HG03196 (cell line): ENCODE measurements at regions not wholly inside any gene's neighbourhood (a gene's known extent, or its start where the extent isn't known, plus 50 kb on each side); places are given as distances from the start of the nearest gene placed in this dataset.
"Not testable (repeated sequence)": the region's sequence is repeated elsewhere in the genome, so short reads cannot be mapped to it uniquely, and the experiment has no call there.

Source experiments
- ATAC-seq: cut with Tn5 transposase; IDR thresholded peaks from one replicate; pipeline ENCODE4 v1.9.1; 2021; ENCODE audit not compliant: unreplicated experiment

- not testable (repeated sequence) for ATAC-seq
Observed at GRCh38 chr13:50661881-50662280, 181.6 kb downstream of the DLEU7 start.

- no peak for ATAC-seq
Observed at GRCh38 chr13:50664951-50665350, 178.5 kb downstream of the DLEU7 start.

GRCh38 chr13:50668049-50668448 lies 175.4 kb downstream of the DLEU7 start:
- ATAC-seq = no peak

GRCh38 chr13:50668691-50669271 lies 174.7 kb downstream of the DLEU7 start:
- ATAC-seq = no peak

DNA sequence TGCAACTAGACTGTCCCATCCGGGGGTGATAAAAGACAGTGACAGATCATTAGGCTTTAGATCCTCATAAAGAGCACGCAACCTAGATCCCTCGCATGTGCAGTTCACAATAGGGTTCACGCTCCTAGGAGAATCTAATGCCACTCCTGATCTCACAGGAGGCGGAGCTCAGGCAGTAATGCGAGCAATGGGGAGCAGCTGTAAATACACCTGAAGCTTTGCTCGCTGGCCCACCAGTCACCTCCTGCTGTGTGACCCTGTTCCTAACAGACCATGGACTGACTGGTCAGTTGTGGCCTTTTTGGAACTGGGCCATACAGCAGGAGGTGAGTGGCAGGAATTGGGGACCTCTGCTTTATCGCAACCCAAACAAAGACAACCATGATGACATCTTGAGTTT lies 173.2 kb downstream of the DLEU7 start:
- ATAC-seq = no peak

DNA sequence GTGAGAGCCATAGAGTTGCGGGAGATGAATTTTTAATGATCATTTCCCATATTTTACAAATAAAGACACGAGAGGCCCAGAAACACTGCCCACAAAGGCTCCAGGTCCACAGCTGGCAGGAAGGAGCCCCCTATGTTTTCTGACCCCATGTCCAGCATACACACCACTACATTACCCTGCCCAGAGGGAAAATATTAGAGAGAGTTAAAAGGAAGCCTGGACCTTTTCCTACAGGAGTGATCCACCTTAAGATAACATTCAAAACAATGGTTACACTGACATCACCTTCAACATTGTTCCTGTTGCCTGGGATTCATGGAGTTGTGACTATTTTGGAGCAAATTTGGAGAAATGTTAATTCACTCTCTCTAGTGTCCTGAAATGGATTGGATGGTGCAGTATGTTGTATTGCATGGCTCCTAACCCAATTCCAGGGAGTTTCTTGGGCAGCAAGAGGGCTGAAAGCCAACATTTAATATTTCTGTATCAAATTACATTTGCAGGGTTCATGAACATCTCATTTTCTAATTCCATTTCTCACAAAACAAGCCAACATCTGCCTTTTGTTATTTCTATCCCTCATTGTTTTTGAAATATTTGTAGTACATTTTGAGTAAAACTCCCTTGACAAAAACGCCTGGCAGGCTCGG lies 172.5 kb downstream of the DLEU7 start:
- no peak for ATAC-seq

- no peak for ATAC-seq
Observed at GRCh38 chr13:50671497-50671850, 172.0 kb downstream of the DLEU7 start.

DNA sequence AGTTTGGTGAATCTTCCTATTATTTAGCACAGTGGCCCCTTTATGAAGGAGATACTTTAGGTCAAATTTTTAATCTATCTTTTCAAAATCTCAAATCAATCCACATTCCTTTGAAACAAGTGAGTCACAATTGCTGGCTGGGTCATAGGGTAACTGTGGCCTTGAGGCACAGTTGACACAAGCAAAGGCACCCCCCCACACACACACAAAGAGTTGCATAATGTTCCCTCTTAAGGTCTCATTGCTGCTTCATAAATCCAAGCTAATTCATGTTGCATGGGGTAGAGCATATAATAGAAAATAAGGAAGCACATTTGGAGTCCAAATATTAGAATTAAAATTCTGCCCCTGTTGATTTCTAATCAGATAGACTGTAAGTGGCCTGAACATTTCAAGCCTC lies 171.5 kb downstream of the DLEU7 start:
- ATAC-seq = no peak

GRCh38 chr13:50675651-50676050 lies 167.8 kb downstream of the DLEU7 start:
- ATAC-seq = no peak

DNA sequence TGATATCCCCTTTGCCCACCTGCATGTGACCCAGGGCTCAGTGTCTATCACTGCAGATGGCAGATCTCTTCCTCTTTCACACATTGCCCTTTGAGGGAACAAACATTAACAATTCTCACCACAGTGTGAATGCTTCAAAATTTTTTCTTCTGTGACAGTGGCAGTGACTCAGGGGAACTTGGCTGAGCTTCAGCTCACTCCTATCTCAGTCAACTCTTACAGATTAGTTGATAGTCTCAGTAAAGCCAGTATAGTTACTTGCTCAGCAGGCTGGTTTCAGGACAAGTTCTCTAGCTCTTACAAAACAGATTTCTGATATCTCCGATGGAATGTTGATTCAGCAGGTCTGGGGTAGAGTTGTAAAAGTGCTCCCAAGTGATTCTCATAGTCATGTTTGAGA lies 166.9 kb downstream of the DLEU7 start:
- no peak for ATAC-seq

GRCh38 chr13:50677258-50677657 lies 166.2 kb downstream of the DLEU7 start:
- ATAC-seq = no peak

DNA sequence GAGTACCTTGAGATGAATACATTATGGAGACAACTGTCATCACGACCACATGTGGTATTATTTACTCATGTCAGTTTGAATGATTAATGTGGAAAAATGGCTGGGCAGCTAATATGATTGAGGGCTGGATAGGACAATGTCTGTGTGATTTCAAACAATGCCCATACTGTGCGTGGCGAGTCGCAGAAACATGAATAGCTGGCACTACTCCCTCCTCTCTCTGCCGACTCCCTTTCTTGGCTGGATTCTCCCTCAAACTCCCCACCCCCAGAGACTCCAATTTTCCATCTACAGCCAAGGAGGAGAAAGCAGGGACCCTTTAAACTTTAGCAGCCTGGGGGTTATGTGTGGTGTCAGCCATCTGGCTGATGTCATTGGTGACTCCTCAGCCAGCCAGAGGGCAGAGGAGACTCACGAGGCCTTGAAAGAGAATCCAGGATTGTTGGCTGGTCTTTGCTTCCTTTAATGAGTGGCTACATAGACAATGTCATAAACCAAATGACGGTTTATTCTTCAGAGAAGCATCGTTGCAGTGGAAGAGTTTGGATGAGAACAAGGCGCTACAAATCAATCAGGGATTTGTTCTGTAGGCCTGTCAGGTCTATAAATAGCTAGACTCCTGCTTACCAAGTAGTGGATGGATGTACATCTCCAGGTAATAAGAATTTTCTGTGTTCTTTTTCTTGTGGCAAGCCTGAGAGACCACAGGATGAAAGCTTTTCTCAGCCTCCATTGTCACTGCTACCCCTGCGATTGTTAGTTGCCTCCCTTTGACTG lies 165.6 kb downstream of the DLEU7 start:
- no peak for ATAC-seq

DNA sequence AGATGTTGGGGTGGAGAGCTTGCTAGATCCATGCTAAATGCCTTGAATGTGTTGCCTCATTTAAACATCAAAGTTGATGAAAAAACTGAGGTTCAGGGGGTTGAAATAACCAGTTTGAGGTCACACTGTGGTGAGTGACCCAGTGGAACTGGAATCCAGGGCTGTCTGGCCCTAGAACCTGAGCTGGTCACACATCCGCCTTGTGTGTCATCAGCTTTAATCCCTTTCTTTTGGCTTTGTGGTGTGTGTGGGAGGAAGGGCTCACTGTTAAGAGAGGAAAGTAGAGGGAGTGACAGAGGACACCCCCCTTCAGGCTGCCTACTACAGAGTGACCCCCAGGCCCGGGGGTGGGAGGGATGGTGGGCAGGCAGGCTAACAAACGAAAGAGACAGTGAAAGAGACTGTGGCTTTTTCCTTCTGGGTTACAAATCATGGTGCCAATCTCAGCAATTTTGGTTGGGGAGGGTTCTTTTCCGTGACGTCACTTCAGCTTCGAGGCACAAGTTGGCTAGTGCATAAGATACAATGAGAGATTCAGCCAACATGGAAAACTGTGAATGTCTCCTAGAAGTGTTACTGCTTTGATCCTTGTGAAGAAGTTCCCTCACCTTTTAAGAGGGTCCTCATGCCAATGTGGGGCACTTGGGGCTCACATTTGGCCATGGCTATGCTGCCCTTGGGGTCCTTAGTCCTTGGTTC lies 164.9 kb downstream of the DLEU7 start:
- ATAC-seq = no peak

- ATAC-seq = no peak
Observed at GRCh38 chr13:50679321-50679720, 164.2 kb downstream of the DLEU7 start.

DNA sequence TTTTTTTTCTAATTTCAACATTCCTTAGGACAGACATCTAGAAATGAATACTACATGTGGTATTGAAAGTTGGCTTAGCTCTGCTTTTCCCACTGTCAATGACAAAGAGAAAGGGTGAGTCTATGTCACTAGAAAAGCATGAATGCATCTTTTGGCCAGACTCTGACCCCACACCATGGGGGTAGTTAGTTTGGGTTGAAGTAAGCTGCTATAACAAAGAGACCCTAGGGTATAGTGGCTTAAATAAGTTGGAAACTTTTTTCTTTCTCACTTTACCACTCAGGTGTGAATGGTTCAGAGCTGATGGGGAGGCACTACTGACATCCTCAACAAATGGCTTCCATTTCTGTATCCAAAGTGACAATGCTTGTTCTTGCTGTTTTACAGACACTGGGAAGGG lies 161.5 kb downstream of the DLEU7 start:
- ATAC-seq = no peak

DNA sequence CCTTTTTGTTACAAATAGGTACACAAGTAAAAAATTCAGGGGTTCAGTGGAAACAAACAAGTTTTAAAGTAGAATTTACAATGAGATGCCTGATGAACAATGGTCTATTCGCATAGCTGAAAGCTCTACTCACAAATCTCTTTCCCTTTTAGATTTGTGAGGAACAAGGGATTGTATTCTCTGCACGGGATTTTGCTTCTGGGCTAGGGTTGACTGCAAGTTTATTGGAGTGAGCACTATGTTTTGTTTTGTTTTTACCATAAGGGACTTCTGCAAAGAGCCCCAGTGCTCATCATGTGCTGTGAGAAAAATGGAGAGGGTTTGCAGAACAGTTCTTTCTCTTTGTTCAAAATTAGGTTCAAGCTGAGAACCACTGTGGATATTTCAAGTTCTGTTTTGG lies 160.5 kb downstream of the DLEU7 start:
- no peak for ATAC-seq

DNA sequence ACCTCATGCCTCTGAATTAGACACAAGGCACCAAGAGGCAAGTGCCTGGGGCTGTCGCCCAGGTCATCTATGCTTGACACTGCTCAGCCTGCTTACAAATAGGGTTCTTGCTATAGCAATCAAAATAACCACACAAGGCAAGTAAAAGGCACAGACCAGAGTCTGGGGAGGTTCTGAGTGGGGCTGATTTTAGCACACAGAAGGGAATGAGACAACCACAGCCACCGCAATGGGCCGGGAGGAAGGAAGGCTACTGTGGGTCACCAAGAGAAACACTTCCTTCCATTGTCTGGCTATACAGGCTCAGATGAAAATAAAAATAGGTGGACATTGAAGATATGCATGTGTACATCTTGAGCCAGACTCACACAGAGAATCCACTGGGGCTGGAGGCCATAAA lies 159.1 kb downstream of the DLEU7 start:
- ATAC-seq = no peak

DNA sequence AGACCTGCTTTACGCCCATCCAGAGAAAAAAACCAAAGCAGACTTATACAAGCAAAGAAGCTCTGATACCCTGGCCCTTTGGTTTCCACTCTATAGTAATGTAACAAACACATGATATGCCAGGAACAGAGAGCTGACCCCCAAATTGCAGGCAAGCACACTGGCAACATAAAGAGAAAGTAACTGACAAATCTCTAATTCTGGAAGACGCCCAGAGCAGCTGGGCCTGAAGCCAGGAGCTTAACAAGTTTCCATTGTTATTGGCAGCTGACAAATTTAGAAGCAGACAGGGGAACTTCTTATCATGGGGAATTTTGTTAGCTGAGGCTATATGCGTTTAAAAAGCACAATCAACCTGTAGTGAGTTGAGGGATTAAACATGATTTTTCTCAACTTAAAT lies 158.0 kb downstream of the DLEU7 start:
- ATAC-seq = no peak

DNA sequence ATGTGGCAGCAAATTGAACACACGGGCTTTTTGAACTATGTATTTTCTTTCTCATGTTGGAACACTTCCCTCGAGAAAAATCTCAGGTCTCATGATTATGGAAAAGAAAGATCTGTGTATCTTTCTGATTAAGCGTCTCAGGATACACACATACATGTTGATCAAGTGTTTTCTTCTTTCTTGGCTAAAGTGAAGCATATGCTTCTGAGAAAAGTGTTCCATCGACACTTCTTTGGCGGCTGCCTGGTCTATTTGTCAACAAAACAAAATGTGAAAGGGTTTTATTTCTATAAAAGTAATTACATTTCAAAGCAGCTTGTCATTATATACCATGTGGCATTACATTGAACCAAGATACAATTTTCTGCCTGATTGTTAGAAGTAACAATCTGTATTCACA lies 157.5 kb downstream of the DLEU7 start:
- no peak for ATAC-seq

GRCh38 chr13:50686551-50686950 lies 156.9 kb downstream of the DLEU7 start:
- ATAC-seq = no peak

- no peak for ATAC-seq
Observed at GRCh38 chr13:50687545-50687944, 155.9 kb downstream of the DLEU7 start.

DNA sequence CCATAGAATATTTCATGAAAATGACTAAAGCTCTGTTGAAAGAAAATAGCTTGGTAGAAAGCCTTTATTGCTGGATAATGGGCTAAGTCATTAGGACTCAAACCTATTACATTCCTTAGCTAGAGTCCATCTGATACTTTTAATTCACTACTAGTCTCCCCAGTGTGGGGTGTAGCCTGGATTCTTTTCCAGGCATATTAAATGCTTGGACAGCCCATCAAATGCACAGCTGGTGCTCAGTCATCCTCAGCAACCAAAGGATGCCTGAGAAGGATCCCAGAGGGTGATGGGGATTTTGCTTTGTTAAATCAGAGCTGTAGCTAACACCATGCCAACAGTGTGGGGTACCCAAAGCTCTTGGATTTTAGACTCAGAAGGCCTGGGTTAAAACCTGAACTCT lies 153.5 kb downstream of the DLEU7 start:
- ATAC-seq = no peak
